ENCODE measurements at regions not wholly inside any gene's neighbourhood (a gene's known extent, or its start where the extent isn't known, plus 50 kb on each side); places are given as distances from the start of the nearest gene placed in this dataset.
"Not testable (repeated sequence)": the region's sequence is repeated elsewhere in the genome, so short reads cannot be mapped to it uniquely, and the experiment has no call there.

- DNase-seq (ENCODE audit: low read depth, low spot score), result no peak
Observed at GRCh38 chr17:37829592-37830123, 84.8 kb upstream of the HNF1B start.

- DNase-seq (ENCODE audit: low read depth, low spot score), result no peak
Observed at GRCh38 chr17:37828651-37829124, 83.8 kb upstream of the HNF1B start.

GRCh38 chr17:37827905-37828650, 83.2 kb upstream of the HNF1B start:
- DNase-seq (ENCODE audit: low read depth, low spot score), result no peak

- no peak for DNase-seq (ENCODE audit: low read depth, low spot score)
Observed at GRCh38 chr17:37826497-37827430, 81.9 kb upstream of the HNF1B start.

- no peak for DNase-seq (ENCODE audit: low read depth, low spot score)
Observed at GRCh38 chr17:37825851-37826250, 81.0 kb upstream of the HNF1B start.

GRCh38 chr17:37824534-37825485, 80.0 kb upstream of the HNF1B start:
- peak; percentile 37 for DNase-seq (ENCODE audit: low read depth, low spot score)

GRCh38 chr17:37823996-37824395, 79.1 kb upstream of the HNF1B start:
- DNase-seq (ENCODE audit: low read depth, low spot score), result no peak

GRCh38 chr17:37820995-37821713, 76.3 kb upstream of the HNF1B start:
- DNase-seq (ENCODE audit: low read depth, low spot score), result no peak

GRCh38 chr17:37820313-37820994, 75.6 kb upstream of the HNF1B start:
- no peak for DNase-seq (ENCODE audit: low read depth, low spot score)

- no peak for DNase-seq (ENCODE audit: low read depth, low spot score)
Observed at GRCh38 chr17:37818689-37819088, 73.8 kb upstream of the HNF1B start.

GRCh38 chr17:37816950-37817349, 72.1 kb upstream of the HNF1B start:
- DNase-seq (ENCODE audit: low read depth, low spot score), result no peak

GRCh38 chr17:37815536-37815935, 70.7 kb upstream of the HNF1B start:
- DNase-seq (ENCODE audit: low read depth, low spot score), result no peak

GRCh38 chr17:37813751-37814150, 68.9 kb upstream of the HNF1B start:
- DNase-seq (ENCODE audit: low read depth, low spot score), result peak; percentile 41

- DNase-seq (ENCODE audit: low read depth, low spot score), result not testable (repeated sequence)
Observed at GRCh38 chr17:37808846-37809245, 64.0 kb upstream of the HNF1B start.

- DNase-seq (ENCODE audit: low read depth, low spot score), result no peak
Observed at GRCh38 chr17:37802712-37803416, 58.0 kb upstream of the HNF1B start.

- no peak for DNase-seq (ENCODE audit: low read depth, low spot score)
Observed at GRCh38 chr17:37802061-37802595, 57.3 kb upstream of the HNF1B start.

GRCh38 chr17:37801171-37801570, 56.3 kb upstream of the HNF1B start:
- DNase-seq (ENCODE audit: low read depth, low spot score), result no peak

GRCh38 chr17:37797206-37797605, 52.3 kb upstream of the HNF1B start:
- no peak for DNase-seq (ENCODE audit: low read depth, low spot score)

GRCh38 chr17:37796076-37796475, 51.2 kb upstream of the HNF1B start:
- no peak for DNase-seq (ENCODE audit: low read depth, low spot score)
